Stomach (tissue), 4 donors: ENCODE measurements at regions not wholly inside any gene's neighbourhood (a gene's known extent, or its start where the extent isn't known, plus 50 kb on each side); places are given as distances from the start of the nearest gene placed in this dataset.

Experiments used
- CTCF ChIP-seq, 7 experiments: fragments of 450-650 bp in 4 of 7; fragments of 200-600 bp in 3 of 7; sonication (generic) in 3 of 7; IDR thresholded peaks; one replicate each; pipeline ENCODE4 v1.5.1; 2016 to 2019; ENCODE audit warnings: antibody characterized with exemption in 7 of 7, control low read depth in 2 of 7, mild to moderate bottlenecking in 1 of 7
- POLR2A ChIP-seq, 4 donors: fragments of 450-650 bp; IDR thresholded peaks; one replicate each; pipeline ENCODE4 v1.6.1; 2016; ENCODE audit warnings: antibody characterized with exemption in 4 of 4, control low read depth in 2 of 4, mild to moderate bottlenecking in 1 of 4, moderate library complexity in 1 of 4

DNA sequence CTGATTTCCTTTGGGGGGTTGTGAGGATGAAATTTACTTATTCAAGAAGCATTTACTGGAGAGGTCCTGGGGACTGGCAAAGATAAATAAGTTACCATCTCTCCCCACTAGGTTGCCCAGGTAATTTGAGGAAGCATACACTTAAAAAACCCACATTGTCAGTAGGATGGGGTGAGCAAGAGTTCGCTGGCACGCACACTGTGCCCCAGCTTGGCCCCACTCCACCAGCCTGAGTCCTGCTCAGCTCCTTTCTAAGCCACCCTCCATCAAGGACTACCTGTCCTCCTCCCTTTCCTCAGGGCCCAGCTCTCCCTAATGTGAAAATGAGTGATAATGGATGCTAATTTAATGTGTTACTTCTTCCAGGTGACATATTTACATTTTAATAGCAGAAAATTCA lies 216.5 kb upstream of the PLET1 start:
- no peak for TF ChIP-seq CTCF (IDR thresholded peaks at IDR 0.05)
- TF ChIP-seq POLR2A (IDR thresholded peaks at IDR 0.05): no peak
